ENCODE measurements at regions not wholly inside any gene's neighbourhood (a gene's known extent, or its start where the extent isn't known, plus 50 kb on each side); places are given as distances from the start of the nearest gene placed in this dataset.

GRCh38 chr4:41409594-41409895 is 128.4 kb upstream of the LIMCH1 start:
- TF ChIP-seq CTCF (IDR thresholded peaks at IDR 0.05), result no peak
- DNase-seq (ENCODE audit: low spot score) (no peak), ATAC-seq (ENCODE audit: low FRiP score) (no peak)

GRCh38 chr4:41410049-41410448 is 127.9 kb upstream of the LIMCH1 start:
- peak; percentile 85 for ATAC-seq (ENCODE audit: low FRiP score)

GRCh38 chr4:41413670-41414411 is 124.1 kb upstream of the LIMCH1 start:
- TF ChIP-seq CTCF (IDR thresholded peaks at IDR 0.05), result no peak
- ATAC-seq (ENCODE audit: low FRiP score) (no peak), DNase-seq (ENCODE audit: low spot score) (no peak)

More at GRCh38 chr4:41410049-41410448, 127.9 kb upstream of the LIMCH1 start:
- no peak for TF ChIP-seq CTCF (IDR thresholded peaks at IDR 0.05)
- DNase-seq (ENCODE audit: low spot score), result no peak

- ATAC-seq (ENCODE audit: low FRiP score), result no peak
- TF ChIP-seq CTCF (IDR thresholded peaks at IDR 0.05), result no peak
- DNase-seq (ENCODE audit: low spot score), result no peak
These were observed 123.6 kb upstream of the LIMCH1 start for GRCh38 chr4:41414412-41414779.

GRCh38 chr4:41418444-41418843 is 119.5 kb upstream of the LIMCH1 start:
- DNase-seq (ENCODE audit: low spot score) (no peak), ATAC-seq (ENCODE audit: low FRiP score) (peak; percentile 62)
- no peak for TF ChIP-seq CTCF (IDR thresholded peaks at IDR 0.05)

GRCh38 chr4:41420541-41420940 is 117.4 kb upstream of the LIMCH1 start:
- TF ChIP-seq CTCF (IDR thresholded peaks at IDR 0.05), result no peak
- ATAC-seq (ENCODE audit: low FRiP score) (no peak), DNase-seq (ENCODE audit: low spot score) (no peak)

- DNase-seq (ENCODE audit: low spot score) (no peak), ATAC-seq (ENCODE audit: low FRiP score) (no peak)
- TF ChIP-seq CTCF (IDR thresholded peaks at IDR 0.05), result no peak
These were observed 114.8 kb upstream of the LIMCH1 start for GRCh38 chr4:41423117-41423516.

Data from omental fat pad (tissue), 3 donors.